GM12873 (cell line): ENCODE measurements at regions not wholly inside any gene's neighbourhood (a gene's known extent, or its start where the extent isn't known, plus 50 kb on each side); places are given as distances from the start of the nearest gene placed in this dataset.

ENCODE experiments used
- TF ChIP-seq, protein P1 (sequence below): IDR thresholded peaks from 2 replicates; pipeline ENCODE4 v1.5.1; 2012; ENCODE audit warnings: low read depth, mild to moderate bottlenecking, moderate library complexity, low read length, control low read depth; ENCODE audit not compliant: insufficient read depth; ENCODE audit errors: missing control alignments

DNA sequence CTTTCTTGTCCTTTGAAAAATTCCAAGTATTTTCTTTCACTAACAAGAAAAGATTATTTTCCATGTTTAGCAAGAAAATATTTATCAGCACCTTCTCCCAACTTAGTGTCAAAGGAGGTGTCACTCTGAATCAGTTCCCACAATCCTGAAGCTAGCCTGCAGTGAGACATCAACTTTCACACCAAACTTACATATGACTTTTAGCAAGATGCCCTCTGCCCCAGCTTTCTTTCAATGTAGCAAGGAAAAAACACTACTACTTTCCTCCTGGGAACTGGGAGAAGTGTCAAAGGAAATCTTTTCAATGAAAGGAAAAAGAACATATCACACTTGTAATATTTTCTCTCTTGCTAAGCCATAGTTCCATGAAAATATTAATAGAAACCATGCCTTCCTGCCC is 50.9 kb upstream of the PALMD start:
- TF ChIP-seq, protein P1, sequence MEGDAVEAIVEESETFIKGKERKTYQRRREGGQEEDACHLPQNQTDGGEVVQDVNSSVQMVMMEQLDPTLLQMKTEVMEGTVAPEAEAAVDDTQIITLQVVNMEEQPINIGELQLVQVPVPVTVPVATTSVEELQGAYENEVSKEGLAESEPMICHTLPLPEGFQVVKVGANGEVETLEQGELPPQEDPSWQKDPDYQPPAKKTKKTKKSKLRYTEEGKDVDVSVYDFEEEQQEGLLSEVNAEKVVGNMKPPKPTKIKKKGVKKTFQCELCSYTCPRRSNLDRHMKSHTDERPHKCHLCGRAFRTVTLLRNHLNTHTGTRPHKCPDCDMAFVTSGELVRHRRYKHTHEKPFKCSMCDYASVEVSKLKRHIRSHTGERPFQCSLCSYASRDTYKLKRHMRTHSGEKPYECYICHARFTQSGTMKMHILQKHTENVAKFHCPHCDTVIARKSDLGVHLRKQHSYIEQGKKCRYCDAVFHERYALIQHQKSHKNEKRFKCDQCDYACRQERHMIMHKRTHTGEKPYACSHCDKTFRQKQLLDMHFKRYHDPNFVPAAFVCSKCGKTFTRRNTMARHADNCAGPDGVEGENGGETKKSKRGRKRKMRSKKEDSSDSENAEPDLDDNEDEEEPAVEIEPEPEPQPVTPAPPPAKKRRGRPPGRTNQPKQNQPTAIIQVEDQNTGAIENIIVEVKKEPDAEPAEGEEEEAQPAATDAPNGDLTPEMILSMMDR = no peak

DNA sequence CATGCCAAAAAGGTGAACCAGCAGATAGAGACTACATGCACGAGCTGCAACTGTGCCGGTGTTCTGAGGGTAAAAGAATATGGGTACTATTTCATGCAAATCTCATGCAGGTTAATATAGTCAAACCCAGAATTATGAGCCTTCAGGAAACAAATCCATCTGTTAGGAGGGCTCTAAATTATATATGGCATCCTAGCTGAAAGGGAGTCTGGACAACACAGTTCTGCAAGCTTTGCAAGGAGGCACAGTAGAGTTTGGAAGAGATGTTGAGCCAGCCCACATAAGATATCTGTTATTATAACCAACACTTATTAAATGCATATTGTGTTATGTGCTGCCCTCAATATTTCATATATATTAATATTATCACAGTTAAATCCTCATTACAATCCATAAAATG is 50.5 kb upstream of the PALMD start:
- TF ChIP-seq, protein P1 = no peak
